Superior temporal gyrus (tissue), 1 donor: ENCODE measurements at regions not wholly inside any gene's neighbourhood (a gene's known extent, or its start where the extent isn't known, plus 50 kb on each side); places are given as distances from the start of the nearest gene placed in this dataset.
"Not testable (repeated sequence)": the region's sequence is repeated elsewhere in the genome, so short reads cannot be mapped to it uniquely, and the experiment has no call there.

Experiments
- DNase-seq: peaks from one replicate; pipeline ENCODE4 v3.0.0-alpha.2; 2016; ENCODE audit errors: extremely low spot score

DNA sequence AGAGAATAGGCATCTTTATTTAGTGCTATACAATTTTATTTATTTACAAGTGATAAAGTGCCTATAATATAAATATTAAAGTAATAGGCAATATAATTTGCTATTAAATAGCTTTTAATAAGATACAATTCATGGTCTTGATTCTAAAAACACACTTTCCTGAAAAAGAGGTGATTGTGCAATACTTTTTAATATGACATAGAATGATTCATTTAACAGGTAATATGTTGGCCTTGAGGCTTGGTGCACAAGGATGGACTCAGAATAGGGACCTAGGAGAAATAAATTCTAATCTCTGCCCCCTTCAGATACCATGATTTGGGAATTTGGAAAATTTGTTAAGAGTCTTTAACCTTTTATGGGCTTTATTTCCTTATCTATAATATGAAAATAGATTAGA is 149.9 kb upstream of the FUT9 start:
- DNase-seq: no peak

DNA sequence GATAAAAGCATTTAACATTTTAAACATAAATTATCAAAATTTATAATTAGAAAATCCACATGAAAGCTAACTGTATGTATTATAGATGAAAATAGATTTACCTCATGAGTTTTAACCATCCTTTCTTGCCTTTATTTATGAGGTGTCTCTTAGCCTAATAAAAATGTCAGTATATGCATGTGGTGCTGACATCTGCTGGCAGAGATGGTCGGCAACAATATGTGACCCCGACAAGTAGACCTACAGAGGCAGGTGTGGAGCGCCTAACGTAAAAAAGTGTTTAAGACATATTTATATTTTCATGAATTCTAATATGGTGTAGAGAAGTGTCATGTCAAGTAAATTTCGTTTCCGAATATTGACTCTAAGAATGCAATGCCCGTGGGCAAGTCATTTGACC is 149.0 kb upstream of the FUT9 start:
- DNase-seq: peak; percentile 42

DNA sequence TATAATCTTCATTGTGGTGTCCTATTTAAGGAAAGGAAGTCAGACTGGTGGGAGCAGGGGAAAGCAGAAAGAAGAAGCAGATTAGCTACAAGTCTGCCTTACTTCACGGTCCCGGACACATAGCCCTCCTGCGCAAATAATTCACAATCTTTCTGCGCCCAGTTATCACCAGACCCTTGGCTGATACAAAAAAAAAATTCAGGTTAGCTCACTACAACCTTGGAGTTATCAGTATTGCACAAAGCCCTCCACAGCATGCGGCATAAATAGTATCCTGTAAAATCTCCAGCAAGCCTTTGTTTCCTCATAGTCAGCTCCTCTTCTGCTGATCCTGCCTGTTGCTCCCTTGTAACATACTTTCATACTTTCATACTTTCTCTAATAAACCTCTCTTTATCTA is 148.6 kb upstream of the FUT9 start:
- DNase-seq: no peak

GRCh38 chr6:95877480-95877879 is 138.3 kb upstream of the FUT9 start:
- no peak for DNase-seq

DNA sequence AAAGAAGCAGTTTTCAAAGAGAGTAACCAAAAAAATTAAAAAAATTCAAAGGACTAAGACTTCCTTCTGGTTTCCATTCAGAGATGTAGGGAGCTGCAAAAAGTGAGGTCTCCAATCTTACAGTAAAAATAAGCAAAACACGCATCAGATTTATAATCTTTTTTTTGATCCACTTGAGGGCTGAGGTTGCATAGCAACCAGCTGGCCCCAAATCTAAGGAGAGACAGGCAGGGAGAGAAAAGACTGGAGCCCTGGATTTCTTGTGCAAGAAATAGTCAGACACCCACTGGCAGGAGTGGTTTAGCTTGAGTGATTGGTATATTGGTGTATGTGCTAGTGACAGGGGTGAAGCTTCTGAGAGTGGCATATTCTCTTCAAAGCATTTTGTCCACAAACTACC is 135.9 kb upstream of the FUT9 start:
- no peak for DNase-seq

DNA sequence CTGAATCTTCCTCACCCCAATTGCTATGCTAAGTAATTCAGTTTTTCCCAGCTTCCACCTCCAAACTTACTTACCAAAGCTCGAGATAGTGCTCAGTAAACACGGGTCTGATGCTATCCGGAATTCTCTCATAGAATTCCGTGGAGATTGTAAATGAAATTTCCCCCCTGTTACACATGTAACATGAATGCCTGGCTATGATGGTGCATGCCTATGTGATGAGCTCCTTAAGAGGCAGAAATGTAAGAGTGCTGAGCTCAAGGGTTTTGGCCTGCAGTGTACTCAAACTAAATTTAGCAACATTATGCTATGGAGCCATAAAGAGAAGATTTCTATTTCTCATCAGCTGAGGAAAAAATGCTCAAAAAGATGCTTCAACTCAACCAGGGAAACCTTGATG is 133.4 kb upstream of the FUT9 start:
- no peak for DNase-seq

- not testable (repeated sequence) for DNase-seq
Measured at GRCh38 chr6:95888711-95889110, 127.1 kb upstream of the FUT9 start.

GRCh38 chr6:95905132-95905531 is 110.6 kb upstream of the FUT9 start:
- DNase-seq: no peak

DNA sequence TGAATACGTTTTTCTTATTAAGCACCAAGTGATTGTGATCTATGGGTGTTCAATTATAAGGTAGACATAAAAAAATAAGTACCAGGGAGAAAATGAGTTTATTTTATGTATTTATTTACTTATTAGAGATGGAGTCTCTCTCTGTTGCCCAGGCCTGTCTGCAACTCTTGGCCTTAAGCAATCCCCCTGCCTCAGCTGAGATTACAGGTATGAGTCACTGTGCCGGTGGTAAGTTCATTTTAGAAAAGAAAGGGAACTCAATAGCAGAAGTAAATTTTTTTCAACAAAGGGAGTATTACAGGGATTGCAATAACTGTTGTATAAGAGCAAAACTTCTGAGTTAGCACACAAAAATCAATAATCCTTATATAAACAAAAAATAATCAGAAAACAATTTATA is 98.7 kb upstream of the FUT9 start:
- no peak for DNase-seq

DNA sequence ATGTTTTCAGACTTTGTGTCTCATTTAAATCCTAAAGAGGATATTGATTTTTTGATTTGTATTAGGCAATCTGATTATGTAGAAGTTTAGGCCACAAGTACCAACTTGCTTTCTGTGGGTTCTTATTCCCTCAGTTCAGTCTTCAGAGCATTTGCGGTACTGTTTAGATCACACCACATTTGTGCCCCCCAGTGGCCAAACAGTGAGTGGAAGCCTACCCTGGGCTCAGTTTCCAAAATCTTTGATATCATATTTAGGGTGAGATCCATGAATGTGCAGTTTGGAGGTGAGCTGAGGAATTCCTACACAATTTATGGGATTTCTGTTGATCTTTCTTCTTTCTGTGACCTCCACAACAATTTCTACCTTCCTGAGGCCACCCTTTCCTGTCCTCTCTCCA is 92.3 kb upstream of the FUT9 start:
- DNase-seq: no peak

GRCh38 chr6:95935736-95936135 is 80.0 kb upstream of the FUT9 start:
- peak; percentile 42 for DNase-seq

DNA sequence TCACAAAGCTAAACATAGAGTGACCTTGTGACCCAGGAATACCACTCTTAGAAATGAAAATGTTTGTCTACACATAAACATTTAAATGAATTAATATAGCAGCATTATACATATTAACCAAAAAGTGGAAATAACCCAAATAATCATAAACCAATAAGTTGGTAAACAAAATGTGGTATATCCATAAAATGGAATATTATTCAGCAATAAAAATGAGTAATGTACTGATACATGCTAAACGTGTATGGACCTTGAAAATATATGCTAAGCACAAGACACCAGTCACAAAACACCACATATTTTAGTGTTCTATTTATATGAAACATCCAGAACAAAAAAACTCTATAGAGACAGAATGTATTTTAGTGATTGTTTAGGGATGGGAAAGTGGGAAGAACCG is 68.9 kb upstream of the FUT9 start:
- no peak for DNase-seq

- no peak for DNase-seq
Measured at GRCh38 chr6:95948324-95948723, 67.5 kb upstream of the FUT9 start.

GRCh38 chr6:95949985-95950384 is 65.8 kb upstream of the FUT9 start:
- no peak for DNase-seq

- no peak for DNase-seq
Measured at GRCh38 chr6:95958686-95959085, 57.1 kb upstream of the FUT9 start.

GRCh38 chr6:95959261-95959660 is 56.5 kb upstream of the FUT9 start:
- peak; percentile 69 for DNase-seq
